ENCODE measurements at regions not wholly inside any gene's neighbourhood (a gene's known extent, or its start where the extent isn't known, plus 50 kb on each side); places are given as distances from the start of the nearest gene placed in this dataset.
"Not testable (repeated sequence)": the region's sequence is repeated elsewhere in the genome, so short reads cannot be mapped to it uniquely, and the experiment has no call there.

DNA sequence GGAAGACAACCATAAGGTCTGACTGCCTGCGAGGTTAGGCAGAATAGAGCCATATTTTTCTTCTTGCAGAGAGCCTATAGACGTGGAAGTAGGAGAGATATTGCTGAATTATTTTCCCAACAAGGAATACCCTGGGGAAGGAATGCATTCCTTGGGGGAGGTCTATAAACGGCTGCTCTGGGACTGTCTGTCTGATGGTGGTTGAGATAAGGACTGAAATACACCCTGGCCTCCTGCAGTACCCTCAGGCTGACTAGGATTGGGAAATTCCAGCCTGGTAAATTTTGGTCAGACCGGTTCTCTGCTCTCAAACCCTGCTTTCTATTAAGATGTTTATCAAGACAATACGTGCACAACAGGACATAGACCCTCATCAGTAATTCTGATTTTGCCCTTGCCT is 617.5 kb upstream of the GRIN3A start:
- no peak for DNase-seq

DNA sequence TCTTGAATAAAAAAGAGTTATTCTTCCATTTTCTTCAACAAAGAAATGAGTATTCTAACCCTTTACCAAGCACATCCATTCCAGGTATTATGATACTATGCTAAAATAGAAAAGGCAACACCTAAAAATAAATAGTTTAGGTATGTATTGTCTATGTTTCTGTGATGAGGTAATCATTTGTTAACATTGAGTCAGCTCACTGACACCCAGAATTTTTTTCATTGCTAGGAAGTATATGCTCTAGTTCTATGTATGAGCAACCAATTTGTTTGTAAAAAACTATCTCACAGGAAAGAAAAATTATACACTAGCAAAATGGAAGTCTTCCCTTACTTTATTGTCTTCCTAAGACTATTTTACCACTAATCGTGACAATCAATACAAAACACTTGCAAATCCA is 615.6 kb upstream of the GRIN3A start:
- DNase-seq, result no peak

DNA sequence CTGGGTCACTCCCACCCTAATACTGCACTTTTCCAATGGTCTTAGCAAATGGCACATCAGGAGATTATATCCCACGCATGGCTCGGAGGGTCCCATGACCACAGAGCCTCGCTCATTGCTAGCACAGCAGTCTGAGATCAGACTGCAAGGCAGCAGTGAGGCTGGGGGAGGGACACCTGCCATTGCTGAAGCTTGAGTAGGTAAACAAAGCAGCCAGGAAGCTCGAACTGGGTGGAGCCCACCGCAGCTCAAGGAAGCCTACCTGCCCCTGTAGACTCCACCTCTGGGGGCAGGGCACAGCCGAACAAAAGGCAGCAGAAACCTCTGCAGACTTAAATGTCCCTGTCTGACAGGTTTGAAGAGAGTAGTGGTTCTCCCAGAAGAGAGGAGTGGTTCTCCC is 599.0 kb upstream of the GRIN3A start:
- not testable (repeated sequence) for DNase-seq

DNA sequence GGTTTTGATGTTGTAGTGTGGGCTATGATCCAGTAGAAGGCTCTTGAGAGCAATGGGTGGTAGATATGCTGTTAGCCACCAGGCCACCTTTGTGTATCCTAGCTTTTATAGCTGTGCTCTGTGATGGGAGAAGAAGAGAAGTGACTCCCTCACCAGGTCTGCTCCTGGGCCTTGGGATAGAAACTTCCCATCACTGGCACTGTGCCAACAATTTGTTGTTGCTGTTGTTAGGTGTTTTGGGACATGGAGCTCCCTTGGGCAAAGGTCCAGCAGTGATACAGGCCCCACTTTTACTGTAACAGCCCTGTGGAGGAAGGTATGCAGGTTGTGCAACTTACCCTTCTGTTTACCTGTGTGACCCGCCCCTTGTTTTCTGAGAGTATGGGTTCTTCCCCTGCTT is 570.9 kb upstream of the GRIN3A start:
- DNase-seq, result no peak

DNA sequence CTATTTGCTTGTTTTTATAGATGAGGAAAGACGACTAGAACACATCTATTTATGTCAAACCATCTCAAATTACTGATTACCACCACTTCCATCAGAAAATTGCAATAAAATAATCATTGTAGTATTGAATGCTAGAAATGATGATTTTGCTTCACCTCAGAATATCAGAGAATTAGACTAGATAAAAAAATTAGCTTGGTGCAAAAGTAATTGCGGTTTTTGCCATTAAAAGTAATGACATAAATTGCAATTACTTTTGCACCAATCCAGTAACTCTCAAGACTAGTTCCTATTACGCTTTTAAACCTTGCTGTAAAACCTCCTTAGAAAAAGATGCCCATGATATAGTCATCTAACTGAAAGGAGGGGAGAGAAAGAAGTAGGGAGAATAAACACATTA is 556.7 kb upstream of the GRIN3A start:
- no peak for DNase-seq

DNA sequence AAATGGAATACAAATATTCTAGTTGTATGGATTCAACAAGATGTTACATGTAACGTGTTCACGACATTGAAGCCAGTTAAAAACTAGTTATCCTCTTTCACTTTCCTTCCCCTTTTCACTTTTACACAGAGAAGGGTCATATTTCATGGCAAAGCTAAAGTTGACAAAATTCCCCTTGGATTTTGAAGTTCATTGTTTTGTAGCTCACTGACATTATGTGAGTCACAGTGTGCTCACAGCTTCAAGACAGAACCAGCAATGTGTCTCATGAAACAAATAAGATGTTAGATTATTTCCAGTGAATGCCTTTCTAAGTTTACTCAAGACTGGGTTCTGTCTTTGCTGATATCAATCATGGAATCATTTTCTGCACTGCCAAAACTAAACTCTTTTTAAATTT is 535.5 kb upstream of the GRIN3A start:
- DNase-seq, result no peak

DNA sequence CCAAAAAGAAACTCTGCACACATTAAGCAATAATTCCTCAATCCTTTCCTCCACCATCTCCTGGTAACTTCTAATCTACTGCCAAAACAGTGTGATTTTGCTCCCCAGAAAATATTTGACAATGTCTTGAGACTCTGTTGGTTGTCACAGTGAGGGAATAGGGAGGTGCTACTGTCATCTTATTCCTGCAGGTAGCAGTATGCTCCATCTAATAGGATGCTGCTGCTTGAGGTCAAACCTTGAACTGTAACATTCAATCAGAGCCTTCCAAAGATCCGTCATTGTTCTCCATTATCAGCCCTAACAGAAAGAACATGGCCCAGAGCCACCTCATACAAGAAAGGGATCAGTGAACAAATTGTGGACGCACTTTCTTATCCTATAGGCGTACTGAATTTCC is 514.7 kb upstream of the GRIN3A start:
- DNase-seq, result no peak

DNA sequence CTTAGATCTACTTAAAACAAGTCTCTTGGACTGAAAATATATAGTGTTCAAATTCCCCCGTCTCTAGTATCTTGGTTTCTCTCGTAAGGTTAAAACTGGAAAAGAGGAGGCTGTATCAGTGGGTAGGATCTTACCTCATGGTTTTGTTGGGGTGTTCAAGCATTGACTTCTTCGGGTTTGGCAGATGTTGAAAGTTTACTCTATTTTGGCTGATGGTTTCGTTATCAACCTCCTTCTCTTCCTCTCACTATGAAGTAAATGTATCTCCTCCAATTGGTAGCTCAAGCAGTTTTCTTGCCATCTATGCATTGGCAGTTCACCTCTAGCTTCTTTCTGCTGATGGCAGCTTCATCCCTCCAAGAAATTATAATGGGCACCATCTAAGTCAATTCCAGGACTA is 506.5 kb upstream of the GRIN3A start:
- DNase-seq, result no peak

DNA sequence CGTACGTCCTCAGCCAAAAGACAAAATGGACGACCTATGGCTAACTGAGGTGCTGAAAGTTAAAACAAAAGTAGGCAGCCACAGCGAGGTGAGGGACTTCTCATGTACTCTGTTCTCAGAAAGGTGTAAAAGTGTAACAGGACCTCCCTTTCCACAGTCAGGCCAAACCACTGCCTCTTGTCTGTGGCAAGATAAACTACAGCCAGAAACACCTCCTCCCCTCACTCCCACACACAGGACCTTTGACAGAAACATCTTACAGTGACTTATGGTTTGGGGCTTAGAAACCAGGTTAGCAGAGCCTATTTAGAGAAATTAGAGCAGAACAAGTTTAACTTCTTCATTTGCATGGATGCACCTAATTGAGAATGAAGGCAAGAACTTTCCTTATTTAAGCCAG is 499.1 kb upstream of the GRIN3A start:
- DNase-seq, result no peak

DNA sequence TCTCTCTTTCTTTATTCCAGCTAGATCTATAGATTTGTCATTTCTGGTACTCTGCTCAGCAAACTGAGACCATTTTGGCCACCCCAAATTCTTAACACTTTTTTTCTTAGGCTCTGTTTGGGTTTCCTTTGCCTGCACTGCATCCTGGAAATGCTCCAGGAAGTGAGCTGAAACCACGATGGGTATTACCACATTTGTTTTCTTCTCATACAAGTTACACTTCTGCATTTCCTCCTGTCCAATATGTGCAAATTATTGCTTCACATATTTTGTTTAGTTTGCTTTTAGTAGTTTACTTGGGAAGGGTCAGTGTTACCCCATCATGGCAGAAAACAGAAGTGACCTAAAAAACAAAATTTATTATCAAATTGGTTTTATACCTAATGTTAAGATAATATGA is 498.6 kb upstream of the GRIN3A start:
- DNase-seq, result no peak

DNA sequence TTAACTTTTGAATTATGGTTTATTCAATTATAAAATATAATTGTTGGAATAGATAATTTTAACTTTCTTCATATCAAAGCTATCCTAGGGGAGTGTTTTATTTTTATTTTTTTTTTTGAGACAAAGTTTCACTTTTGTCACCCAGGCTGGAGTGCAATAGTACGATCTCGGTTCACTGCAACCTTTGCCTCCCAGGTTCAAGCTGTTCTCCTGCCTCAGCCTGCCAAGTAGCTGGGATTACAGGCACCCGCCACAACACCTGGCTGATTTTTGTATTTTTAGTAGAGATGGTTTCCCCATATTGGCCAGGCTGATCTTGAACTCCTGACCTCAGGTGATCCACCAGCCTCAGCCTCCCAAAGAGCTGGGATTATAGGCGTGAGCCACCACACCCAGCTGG is 489.0 kb upstream of the GRIN3A start:
- not testable (repeated sequence) for DNase-seq

DNA sequence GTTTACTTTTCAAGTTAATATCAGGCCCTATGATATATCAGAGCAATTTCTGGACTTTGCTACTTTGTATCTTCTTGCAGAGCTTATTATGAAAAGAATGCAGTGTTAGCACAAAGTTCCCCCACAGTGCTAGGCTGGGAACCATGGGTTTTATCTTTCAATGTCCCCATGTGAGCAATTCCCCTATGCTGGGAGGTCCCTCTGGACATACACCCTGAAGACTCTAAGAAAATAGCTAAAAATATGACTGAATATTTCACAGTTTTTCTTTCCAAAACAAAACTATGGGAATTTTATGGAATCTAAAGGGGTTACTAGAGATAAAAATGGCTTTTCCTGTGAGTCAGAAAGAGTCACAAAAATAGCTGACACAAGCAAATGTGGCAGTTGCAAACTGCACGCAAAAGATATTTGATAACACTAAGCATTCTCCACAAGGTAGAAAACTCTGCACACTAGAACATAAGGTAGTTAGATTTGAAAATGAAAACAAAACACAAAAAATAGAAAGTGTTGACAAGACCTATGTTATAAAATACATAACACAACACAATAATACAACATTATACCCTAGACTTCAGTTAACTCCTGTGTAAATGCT is 487.5 kb upstream of the GRIN3A start:
- no peak for DNase-seq

DNA sequence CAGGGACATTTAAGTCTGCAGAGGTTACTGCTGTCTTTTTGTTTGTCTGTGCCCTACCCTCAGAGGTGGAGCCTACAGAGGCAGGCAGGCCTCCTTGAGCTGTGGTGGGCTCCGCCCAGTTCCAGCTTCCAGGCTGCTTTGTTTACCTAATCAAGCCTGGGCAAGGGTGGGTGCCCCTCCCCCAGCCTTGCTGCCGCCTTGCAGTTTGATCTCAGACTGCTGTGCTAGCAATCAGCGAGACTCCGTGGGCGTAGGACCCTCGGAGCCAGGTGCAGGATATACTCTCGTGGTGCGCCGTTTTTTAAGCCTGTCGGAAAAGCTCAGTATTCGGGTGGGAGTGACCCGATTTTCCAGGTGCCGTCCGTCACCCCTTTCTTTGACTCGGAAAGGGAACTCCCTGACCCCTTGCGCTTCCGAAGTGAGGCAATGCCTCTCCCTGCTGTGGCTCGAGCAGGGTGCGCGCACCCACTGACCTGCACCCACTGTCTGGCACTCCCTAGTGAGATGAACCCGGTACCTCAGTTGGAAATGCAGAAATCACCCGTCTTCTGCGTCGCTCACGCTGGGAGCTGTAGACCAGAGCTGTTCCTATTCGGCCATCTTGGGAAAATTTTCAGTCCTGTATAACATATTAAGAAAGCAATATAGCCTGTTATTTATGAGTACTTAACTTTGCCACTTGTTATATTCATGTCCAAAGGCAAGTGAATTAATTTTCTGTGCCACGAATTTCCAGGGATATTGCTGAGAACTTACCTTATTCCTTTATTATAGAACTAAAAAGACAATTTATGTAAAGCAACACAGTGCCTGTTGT is 485.1 kb upstream of the GRIN3A start:
- not testable (repeated sequence) for DNase-seq

DNA sequence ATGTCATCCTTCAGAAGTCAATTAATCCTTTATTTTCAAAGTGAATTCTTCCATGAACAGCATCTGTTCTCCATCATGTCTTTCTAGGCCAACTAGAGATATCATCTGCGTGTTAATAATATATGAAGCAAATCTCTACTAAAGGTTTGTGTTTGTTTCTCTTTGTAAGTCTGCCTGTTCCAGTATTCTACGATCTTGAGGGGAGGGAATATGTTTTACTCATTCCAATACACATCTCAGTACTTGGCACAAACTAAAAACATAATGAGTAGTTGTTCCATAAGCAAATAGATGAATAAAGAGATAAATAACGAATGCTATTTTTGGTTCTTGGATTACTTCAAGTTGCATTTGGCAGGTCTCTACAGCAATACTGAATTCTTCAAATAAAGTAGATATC is 470.7 kb upstream of the GRIN3A start:
- no peak for DNase-seq

DNA sequence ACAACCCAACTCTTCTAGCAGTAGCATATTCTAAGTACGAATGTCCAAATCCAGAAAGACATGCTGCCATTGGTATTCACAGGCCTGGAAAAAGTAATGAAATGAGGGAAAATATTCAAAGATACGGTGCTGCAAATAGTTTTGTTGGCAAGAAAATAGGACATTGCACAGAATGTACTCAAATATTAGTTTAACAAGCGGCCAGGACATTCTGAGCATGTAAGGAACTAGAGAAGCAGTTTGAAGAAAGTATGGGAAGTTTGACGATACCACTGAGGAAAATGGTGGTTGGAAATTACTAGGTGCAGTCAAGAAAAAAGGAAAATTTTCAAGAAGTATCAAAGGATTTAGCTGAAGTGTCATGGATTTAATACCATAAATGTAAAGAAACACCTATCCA is 468.0 kb upstream of the GRIN3A start:
- no peak for DNase-seq

DNA sequence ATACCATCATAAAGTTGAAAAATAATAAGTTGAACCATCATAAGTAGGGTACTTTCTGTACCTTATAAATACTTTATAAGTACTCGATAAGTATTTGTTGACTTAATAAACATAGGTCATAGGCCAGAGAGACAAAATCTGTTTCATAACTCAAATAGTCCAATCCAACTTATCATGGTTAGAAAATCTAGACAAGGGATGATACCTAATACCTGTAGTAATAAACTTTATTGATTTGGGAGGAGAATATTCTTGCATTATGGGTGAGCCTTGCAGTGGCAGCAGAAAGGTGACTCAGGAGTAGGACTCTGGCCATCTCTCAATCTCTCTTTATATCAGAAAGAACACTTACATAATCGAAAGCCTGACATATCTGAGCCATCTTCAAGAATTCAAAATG is 466.8 kb upstream of the GRIN3A start:
- DNase-seq, result no peak

DNA sequence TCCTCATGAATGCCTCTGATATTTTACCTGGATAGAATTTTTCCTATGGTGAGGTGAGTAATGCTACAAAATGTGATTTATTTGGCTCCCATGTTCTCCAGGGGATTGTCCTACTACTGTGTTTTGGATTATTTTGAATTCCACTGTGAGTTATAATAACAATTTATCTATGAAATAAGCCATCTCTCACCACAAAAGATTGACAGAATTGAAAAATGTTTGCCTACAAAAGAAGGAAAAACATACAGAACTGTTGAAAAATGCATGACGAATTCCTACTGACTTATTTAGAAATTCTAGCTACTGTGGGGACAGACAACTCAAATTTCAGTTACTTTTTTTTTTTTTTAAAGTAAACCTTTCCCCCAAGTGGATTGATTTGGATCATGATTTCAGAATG is 463.7 kb upstream of the GRIN3A start:
- DNase-seq, result no peak

DNA sequence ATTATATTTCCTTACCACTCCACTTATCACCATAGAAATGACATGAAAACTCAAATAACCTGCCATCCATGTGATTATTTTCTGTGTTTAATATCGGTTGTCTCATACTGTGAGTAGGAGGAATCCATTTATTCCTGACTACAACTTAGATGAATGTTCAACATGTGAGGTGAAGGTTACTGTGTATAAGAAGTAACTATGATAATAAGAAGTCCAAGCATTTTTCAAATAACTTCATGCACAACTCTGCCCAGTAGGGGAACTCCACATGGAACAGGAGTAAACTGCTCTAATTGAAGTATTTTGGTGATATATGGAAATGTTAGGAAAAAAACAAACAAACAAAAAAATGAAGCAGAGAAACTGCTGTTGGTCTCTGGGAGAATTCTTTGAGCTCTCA is 447.5 kb upstream of the GRIN3A start:
- DNase-seq, result no peak

DNA sequence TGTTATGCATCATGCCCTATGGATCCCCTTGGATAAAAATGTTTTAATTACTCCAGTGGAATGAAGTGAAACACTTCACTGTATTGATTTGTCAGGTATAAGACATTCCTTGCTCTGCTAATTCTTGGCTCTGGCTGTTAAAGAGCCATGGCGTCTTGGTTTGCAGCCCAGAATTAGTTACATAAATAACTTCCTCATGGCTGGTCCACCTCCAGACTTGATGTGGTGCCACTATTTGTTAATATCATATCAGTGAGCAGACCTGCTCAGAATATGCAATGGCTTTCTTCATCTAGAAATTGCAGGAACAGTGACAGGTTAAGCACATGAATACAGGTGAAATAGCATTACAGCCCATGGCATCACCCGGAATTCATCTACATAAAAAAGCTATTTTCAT is 446.9 kb upstream of the GRIN3A start:
- no peak for DNase-seq

DNA sequence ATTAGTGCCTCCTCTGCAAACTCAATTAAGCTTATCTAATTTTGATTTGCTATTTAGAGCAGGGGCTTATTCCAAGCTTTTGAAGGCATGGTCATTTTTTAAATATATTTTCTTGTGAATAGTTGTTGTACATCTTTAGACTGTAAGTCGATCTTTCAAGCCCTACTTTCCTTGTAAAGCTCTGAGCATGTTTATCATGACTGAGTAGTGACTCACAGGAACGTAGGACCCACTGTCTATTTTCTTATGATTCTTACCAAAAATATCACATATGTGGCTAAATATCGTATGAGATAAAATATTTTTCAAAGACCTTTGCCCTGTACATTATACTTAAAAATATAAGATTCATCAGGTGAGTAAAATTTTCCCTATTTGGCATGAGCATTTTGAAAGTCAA is 440.4 kb upstream of the GRIN3A start:
- DNase-seq, result no peak

DNA sequence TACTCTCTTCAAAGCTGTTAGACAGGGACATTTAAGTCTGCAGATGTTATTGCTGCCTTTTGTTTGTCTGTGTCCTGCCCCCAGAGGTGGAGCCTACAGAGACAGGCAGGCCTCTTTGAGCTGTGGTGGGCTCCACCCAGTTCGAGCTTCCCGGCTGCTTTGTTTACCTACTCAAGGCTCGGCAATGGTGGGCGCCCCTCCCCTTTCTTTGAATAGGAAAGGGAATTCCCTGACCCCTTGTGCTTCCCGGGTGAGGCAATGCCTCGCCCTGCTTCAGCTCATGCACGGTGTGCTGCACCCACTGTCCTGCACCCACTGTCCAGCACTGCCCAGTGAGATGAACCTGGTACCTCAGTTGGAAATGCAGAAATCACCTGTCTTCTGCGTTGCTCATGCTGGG is 435.8 kb upstream of the GRIN3A start:
- not testable (repeated sequence) for DNase-seq

DNA sequence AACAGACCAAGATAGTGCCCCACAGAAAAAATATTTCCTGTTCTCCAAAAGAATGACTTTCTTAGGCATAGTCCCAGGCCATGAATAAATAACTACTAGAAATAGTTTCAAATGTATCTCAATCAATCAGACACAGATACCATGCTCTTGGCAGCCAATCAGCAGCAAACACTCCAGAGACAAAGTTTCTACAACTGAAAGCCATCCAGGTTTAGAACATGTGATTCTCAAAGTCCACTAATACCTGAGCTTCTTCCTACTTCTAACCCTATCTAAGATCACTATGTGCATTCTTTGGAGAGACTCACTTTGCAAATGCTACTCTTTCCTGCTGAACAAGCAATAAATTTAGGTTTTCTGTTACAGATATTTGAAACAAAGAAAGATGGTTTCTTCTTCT is 425.8 kb upstream of the GRIN3A start:
- DNase-seq, result no peak

DNA sequence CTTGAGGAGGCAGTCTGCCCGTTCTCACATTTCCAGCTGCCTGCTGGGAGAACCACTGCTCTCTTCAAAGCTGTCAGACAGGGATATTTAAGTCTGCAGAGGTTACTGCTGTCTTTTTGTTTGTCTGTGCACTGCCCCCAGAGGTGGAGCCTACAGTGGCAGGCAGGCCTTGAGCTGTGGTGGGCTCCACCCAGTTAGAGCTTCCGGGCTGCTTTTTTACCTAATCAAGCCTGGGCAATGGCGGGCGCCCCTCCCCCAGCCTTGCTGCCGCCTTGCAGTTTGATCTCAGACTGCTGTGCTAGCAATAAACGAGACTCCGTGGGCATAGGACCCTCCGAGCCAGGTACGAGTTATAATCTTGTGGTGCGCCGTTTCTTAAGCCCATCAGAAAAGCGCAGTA is 414.6 kb upstream of the GRIN3A start:
- not testable (repeated sequence) for DNase-seq

DNA sequence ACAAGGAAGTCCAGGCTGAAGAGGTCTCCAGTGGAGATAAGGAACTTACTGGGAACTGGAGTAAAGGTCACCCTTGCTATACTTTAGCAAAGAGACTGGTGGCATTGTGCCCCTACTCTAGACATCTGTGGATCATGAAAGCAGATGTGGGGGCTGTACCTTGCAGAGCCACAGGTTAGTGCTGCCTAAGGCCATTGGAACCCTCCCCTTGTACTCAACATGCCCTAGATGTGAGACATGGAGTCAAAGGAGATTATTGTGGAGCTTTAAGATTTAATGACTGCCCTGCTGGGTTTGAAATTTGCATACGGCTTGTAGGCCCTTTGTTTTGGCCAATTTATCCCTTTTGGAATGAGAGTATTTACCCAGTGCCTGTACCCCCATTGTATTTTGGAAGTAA is 397.3 kb upstream of the GRIN3A start:
- no peak for DNase-seq

DNA sequence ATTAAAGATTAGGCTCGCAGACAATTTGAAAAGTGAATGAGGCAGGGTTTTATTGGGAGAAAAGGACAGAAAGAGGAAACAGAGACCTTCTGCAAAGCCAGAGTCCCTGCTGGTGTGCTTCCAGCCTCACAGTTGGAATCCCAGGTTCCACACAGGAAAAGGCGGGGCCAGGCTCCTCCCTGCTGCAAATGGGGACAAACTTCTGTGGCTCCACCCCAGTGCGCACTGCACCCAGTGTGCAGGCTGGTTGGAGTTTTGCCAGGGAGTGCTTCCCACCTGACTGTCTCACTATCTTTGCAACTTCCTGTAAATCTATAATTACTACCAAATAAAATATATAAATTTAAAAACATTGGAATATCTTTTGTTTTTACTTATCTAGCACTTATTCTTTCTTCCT is 386.0 kb upstream of the GRIN3A start:
- no peak for DNase-seq

Data from bone marrow (tissue), 2 donors.